Naive thymus-derived CD8-positive, alpha-beta T cell (primary cell): ENCODE measurements at regions not wholly inside any gene's neighbourhood (a gene's known extent, or its start where the extent isn't known, plus 50 kb on each side); places are given as distances from the start of the nearest gene placed in this dataset.

Experiments used
- ATAC-seq, 2 donors: fragments of 150-1000 bp; cut with Tn5 transposase in 1 of 2; sonication (Bioruptor Pico), chemical (Tn5 transposase) in 1 of 2; 1 replicate in 1 of 2; 2 replicates in 1 of 2; pipeline ENCODE4 v1.10.0; 2021; ENCODE audit warnings: mild to moderate bottlenecking in 2 of 2, moderate library complexity in 2 of 2
- POLR2A ChIA-PET: fragments of 350-600 bp; sonication (Branson Sonifier 250); formaldehyde crosslinking; loops from one replicate; lab custom pipeline; 2021; ENCODE audit warnings: antibody characterized with exemption; lab: Charles Lee
- DNase-seq, 10 donors: peaks; one replicate each; pipeline versions ENCODE4 v3.0.0 to v3.0.0-alpha.2; 2020 to 2022
- H3K27ac Mint-ChIP-seq, 10 donors: one replicate each; pipeline ENCODE4 v1.8.0; 2020 to 2022; ENCODE audit warnings: mild to moderate bottlenecking in 10 of 10, mixed read lengths in 10 of 10, moderate library complexity in 4 of 10, inconsistent platforms in 1 of 10
- H3K27me3 Mint-ChIP-seq, 5 donors: one replicate each; pipeline ENCODE4 v1.8.0; 2021 to 2022; ENCODE audit warnings: mixed read lengths in 5 of 5
- H3K36me3 Mint-ChIP-seq, 3 donors: one replicate each; pipeline ENCODE4 v1.8.0; 2020 to 2022; ENCODE audit warnings: mixed read lengths in 3 of 3, mild to moderate bottlenecking in 2 of 3, inconsistent platforms in 1 of 3
- H3K4me1 Mint-ChIP-seq, 4 donors: one replicate each; pipeline ENCODE4 v1.8.0; 2021 to 2022; ENCODE audit warnings: mixed read lengths in 4 of 4
- H3K4me3 Mint-ChIP-seq, 10 donors: one replicate each; pipeline ENCODE4 v1.8.0; 2020 to 2022; ENCODE audit warnings: mild to moderate bottlenecking in 10 of 10, mixed read lengths in 10 of 10, moderate library complexity in 6 of 10, inconsistent platforms in 1 of 10
- H3K9me3 Mint-ChIP-seq, 9 donors: one replicate each; pipeline ENCODE4 v1.8.0; 2020 to 2022; ENCODE audit warnings: mixed read lengths in 9 of 9, mild to moderate bottlenecking in 3 of 9, inconsistent platforms in 1 of 9, moderate library complexity in 1 of 9

DNA sequence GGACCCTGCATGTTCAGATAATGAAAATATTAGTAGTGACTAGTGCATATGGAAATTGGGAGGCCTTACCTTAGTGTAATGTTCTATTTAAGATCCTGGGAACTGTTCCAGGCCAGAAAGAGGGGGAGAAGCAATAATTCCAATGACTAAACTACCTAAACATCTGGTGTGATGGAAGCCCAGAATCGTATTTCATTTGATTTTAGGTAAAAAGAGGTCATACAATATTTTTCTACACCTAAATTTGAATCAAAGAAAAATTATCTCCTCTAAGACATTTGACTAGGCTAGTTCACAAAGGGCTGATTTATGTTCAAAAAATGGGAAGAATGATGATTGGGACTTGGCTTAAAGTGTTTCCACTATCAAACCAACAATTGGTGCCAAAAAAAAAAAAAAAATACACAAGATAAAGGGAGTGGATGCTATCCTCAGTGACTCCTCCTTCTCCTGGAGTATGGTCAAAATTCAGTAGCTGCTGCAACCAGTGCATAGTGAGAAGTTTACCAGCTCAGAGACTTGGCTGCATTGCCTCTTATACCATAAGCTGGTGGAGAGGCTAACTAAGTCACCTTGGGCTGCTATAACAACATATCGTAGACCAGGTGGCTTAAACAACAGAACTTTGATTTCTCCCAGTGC, 1038.3 kb upstream of the ACVR2A start:
- POLR2A ChIA-PET: no interaction called here
- H3K4me3 Mint-ChIP-seq: no peak overlapping the region
- no peaks in the 10 kb centered on the region for H3K4me1 Mint-ChIP-seq
- peaks cover 0 to 9% (median 0%) of the 10 kb centered on the region in 5 donors for H3K27me3 Mint-ChIP-seq
- peaks cover 0 to 35% (median 4%) of the 10 kb centered on the region in 9 donors for H3K9me3 Mint-ChIP-seq
- ATAC-seq (no peak), DNase-seq (no peak)
- H3K36me3 Mint-ChIP-seq: no peaks in the 10 kb centered on the region
- H3K27ac Mint-ChIP-seq: no peak overlapping the region

DNA sequence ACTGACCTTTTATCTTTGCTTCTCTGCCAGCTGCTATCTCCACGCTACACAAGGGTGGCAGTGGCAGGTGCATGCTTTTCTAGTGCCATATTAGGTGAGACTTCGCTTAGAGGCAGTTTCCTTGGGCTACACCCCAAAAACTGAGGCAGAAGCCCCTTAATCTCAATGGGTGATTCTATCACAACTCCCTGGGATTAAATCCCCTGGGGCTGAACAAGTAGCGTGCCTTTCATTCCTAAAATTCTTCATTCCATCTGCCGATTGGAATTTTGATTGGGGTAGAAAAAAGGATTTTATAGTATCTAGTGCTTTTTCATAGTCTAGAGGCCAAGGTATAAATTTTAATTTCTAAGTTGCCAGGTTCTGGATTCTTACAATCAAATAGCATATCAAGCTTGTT, 1040.5 kb upstream of the ACVR2A start:
- Mint-ChIP-seq H3K27ac (no peak overlapping the region), H3K27me3 (peaks cover 0 to 8% (median 0%) of the 10 kb centered on the region in 5 donors), H3K4me3 (no peak overlapping the region), H3K36me3 (no peaks in the 10 kb centered on the region), H3K4me1 (no peaks in the 10 kb centered on the region), H3K9me3 (peaks cover 0 to 21% (median 2%) of the 10 kb centered on the region in 9 donors)
- ATAC-seq (no peak), DNase-seq (no peak)
- POLR2A ChIA-PET: no interaction called here

DNA sequence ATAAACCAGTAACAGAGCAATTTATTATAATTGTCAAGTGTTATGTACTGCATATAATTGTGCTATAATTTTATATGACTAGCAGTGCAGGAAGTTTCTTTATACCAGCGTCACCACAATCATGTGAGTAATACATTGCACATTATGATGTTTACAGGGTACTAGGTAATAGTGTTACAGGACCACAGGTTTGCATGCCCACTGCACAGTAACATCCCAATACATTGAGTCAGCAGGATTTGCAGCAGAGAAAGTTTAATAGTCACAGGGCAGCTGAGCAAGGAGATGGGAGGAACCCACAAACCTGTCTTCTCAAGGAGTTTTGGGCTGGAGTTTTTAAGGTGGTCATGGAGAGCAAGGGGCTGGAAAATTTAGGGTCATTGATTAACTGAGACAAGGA, 1042.9 kb upstream of the ACVR2A start:
- H3K27ac Mint-ChIP-seq: no peak overlapping the region
- DNase-seq (no peak), ATAC-seq (no peak)
- H3K27me3 Mint-ChIP-seq: no peaks in the 10 kb centered on the region
- H3K4me3 Mint-ChIP-seq: no peak overlapping the region
- H3K9me3 Mint-ChIP-seq: peaks cover 0 to 15% (median 0%) of the 10 kb centered on the region in 9 donors
- H3K4me1 Mint-ChIP-seq: no peaks in the 10 kb centered on the region
- H3K36me3 Mint-ChIP-seq: no peaks in the 10 kb centered on the region
- POLR2A ChIA-PET: no interaction called here

DNA sequence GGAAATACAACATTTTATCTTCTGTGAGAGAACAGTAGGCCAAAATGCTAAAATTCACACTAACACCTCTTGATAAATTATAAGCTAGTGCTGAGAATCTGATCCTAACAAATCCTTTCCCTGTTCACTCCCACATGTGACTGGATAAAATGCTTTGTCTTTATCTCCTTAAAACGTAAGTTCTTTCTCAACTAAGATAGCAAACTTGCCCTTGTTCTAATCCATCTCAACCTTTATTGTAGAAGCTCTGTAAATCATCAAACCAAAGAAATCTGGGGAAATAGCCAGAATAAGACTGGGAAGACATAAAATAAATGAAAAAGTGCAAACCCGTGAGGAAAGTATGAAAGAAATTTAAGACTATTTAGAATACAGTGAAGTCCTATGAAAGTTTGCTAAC, 1058.4 kb upstream of the ACVR2A start:
- peaks cover 1 to 29% (median 8%) of the 10 kb centered on the region in 9 donors for H3K9me3 Mint-ChIP-seq
- DNase-seq (no peak), ATAC-seq (no peak)
- POLR2A ChIA-PET: no interaction called here
- no peak overlapping the region for H3K4me3 Mint-ChIP-seq
- no peak overlapping the region for H3K27ac Mint-ChIP-seq
- peaks cover 0 to 4% (median 0%) of the 10 kb centered on the region in 3 donors for H3K36me3 Mint-ChIP-seq
- H3K4me1 Mint-ChIP-seq: peaks cover 0 to 1% (median 0%) of the 10 kb centered on the region in 4 donors
- H3K27me3 Mint-ChIP-seq: peaks cover 0 to 5% (median 0%) of the 10 kb centered on the region in 5 donors

DNA sequence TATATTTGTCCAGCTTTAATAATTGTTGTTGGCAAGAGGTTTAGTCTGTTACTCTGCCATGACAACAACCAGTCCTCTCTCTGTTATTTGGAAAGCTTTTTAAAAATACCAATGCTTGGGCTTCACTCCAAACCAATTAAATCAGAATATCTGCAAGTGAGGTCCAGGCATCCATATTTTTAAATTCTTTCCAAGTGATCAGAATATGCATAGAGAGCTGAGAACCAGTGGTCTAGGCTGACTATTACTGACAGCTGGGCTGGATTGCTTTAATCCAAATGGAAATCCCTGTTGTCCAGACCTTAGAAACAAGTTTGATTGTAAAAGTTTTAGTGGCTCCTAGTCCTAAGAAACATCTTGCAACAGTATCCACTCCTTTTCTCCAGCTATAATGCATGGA, 1059.7 kb upstream of the ACVR2A start:
- Mint-ChIP-seq H3K27me3 (peaks cover 0 to 5% (median 0%) of the 10 kb centered on the region in 5 donors), H3K36me3 (peaks cover 0 to 4% (median 0%) of the 10 kb centered on the region in 3 donors), H3K27ac (no peak overlapping the region), H3K4me3 (no peak overlapping the region), H3K4me1 (peaks cover 0 to 1% (median 0%) of the 10 kb centered on the region in 4 donors), H3K9me3 (peaks cover 0 to 29% (median 8%) of the 10 kb centered on the region in 9 donors)
- POLR2A ChIA-PET: no interaction called here
- DNase-seq (no peak), ATAC-seq (no peak)

DNA sequence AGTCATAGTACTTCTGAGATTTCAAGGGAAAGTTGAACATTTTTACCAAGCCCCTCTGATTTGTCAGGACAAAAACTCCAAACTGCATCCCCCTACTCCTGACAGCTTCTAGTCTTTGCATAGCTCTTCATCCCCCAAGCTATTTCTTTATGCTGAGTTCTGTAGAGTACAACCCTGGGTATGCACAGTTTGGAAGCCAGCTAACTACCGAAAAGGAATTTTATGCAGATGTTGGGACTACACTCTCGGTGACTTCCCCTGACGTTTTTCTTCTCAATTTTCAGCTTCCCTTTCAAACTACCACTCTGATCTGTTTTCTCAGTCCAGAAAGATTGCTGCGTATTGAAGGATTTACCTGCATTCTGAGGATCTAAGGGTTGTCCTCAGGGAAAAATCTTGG, 1060.2 kb upstream of the ACVR2A start:
- POLR2A ChIA-PET: no interaction called here
- no peak for ATAC-seq
- no peak overlapping the region for H3K4me3 Mint-ChIP-seq

DNA sequence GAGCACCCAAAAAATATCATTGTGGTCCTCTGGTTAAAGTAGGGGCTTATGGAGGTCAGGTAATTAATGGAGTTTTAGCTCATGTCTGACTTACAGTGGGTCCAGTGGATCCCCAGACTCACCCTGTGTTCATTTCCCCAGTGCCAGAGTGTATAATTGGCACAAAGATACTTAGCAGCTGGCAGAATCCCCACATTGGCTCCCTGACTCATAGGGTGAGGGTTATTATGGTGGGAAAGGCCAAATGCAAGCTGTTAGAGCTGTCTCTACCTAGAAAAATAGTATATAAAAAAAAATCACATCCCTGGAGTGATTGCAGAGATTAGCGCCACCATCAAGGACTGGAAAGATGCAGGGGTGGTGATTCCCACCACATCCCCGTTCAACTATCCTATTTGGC, 1067.6 kb upstream of the ACVR2A start:
- no peak overlapping the region for H3K27ac Mint-ChIP-seq
- no peaks in the 10 kb centered on the region for H3K4me1 Mint-ChIP-seq
- H3K27me3 Mint-ChIP-seq: no peaks in the 10 kb centered on the region
- H3K9me3 Mint-ChIP-seq: peaks cover 0 to 21% (median 0%) of the 10 kb centered on the region in 9 donors
- ATAC-seq: no peak
- no peak for DNase-seq
- POLR2A ChIA-PET: no interaction called here
- no peaks in the 10 kb centered on the region for H3K36me3 Mint-ChIP-seq
- H3K4me3 Mint-ChIP-seq: no peak overlapping the region

More for the DNA sequence above, 1060.2 kb upstream of the ACVR2A start:
- Mint-ChIP-seq H3K27me3 (peaks cover 0 to 5% (median 0%) of the 10 kb centered on the region in 5 donors), H3K27ac (no peak overlapping the region), H3K36me3 (peaks cover 0 to 4% (median 0%) of the 10 kb centered on the region in 3 donors), H3K9me3 (peaks cover 0 to 27% (median 8%) of the 10 kb centered on the region in 9 donors), H3K4me1 (peaks cover 0 to 1% (median 0%) of the 10 kb centered on the region in 4 donors)
- DNase-seq: no peak

DNA sequence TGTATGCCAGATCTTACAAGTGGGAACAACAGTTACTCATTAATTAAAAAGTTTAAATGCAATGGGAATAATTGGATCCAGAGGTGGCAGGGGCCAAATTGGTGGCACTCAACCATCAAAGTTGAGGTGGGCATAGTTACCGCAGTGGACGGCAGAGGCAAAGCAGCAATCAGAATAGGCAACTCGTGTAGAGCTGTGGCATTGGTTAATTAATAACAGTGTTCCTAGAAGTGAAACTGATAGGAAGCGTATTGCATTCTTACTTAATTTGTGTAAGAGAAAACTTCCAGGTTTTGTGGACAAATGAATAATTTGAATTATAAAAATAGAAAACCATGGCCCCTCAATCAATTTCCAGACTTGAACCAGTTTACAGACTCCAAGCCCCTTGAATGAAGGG, 1068.2 kb upstream of the ACVR2A start:
- POLR2A ChIA-PET: no interaction called here
- Mint-ChIP-seq H3K36me3 (no peaks in the 10 kb centered on the region), H3K9me3 (peaks cover 0 to 17% (median 0%) of the 10 kb centered on the region in 9 donors), H3K27me3 (no peaks in the 10 kb centered on the region), H3K27ac (no peak overlapping the region), H3K4me3 (no peak overlapping the region), H3K4me1 (no peaks in the 10 kb centered on the region)
- ATAC-seq: no peak
- no peak for DNase-seq

DNA sequence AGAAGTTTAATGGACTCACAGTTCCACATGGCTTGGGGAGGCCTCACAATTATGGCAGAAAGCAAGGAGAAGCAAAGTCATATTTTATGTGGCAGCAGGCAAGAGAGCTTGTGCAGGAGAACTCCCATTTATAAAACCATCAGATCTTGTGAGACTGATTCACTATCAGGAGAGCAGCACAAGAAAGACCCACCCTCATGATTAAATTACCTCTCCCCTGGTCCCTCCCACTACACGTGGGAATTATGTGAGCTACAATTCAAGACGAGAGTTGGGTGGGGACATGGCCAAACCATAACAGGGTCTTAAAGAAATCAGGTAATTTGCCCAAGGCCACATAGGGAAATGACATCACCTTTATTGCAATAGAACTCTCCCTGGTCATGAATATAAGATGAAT, 1073.3 kb upstream of the ACVR2A start:
- H3K4me3 Mint-ChIP-seq: no peak overlapping the region
- ATAC-seq (no peak), DNase-seq (no peak)
- no peak overlapping the region for H3K27ac Mint-ChIP-seq
- H3K4me1 Mint-ChIP-seq: no peaks in the 10 kb centered on the region
- peaks cover 0 to 7% (median 0%) of the 10 kb centered on the region in 9 donors for H3K9me3 Mint-ChIP-seq
- POLR2A ChIA-PET: no interaction called here
- no peaks in the 10 kb centered on the region for H3K27me3 Mint-ChIP-seq
- H3K36me3 Mint-ChIP-seq: no peaks in the 10 kb centered on the region

DNA sequence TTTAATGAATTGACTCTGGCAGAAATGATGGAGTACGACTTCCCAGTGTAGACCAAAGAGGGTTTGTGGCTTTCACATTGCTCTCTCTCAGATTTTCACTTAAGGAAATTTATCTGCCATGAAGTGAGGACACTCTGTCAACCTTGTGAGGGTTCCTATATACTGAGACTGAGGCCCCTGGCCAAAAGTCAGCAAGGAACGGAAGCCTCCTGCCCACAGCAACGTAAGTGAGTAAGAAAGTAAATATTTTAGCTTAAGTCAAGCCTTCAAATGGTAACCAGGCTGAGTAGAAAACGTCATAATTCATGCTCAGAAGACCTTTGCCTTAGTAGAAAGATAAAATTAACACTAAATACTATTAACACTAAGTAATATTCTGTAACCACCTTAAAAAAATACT, 1080.5 kb upstream of the ACVR2A start:
- ATAC-seq (no peak), DNase-seq (no peak)
- H3K4me1 Mint-ChIP-seq: no peaks in the 10 kb centered on the region
- peaks cover 1 to 11% (median 4%) of the 10 kb centered on the region in 9 donors for H3K9me3 Mint-ChIP-seq
- POLR2A ChIA-PET: no interaction called here
- no peaks in the 10 kb centered on the region for H3K36me3 Mint-ChIP-seq
- H3K27ac Mint-ChIP-seq: no peak overlapping the region
- H3K27me3 Mint-ChIP-seq: no peaks in the 10 kb centered on the region
- no peak overlapping the region for H3K4me3 Mint-ChIP-seq

DNA sequence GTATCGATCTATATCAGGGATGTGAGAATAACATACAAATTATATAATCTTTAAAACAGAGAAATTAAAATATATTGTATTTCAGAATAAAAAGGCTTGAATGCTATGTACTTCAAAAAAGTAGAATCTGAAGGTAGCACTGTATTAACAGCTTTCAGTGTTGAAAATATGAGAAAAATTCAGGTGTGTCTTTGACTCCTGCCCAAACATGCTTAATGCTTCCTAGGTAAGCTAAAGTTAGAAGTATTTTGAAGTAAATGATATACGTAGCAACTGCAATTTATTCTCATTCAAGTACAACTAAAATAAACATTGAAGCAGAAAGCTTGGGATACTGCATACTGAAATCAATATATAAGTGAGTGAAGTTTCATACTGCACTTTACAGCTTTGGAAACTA, 1082.0 kb upstream of the ACVR2A start:
- no peaks in the 10 kb centered on the region for H3K4me1 Mint-ChIP-seq
- no peak overlapping the region for H3K4me3 Mint-ChIP-seq
- DNase-seq (no peak), ATAC-seq (no peak)
- POLR2A ChIA-PET: no interaction called here
- no peaks in the 10 kb centered on the region for H3K36me3 Mint-ChIP-seq
- H3K27ac Mint-ChIP-seq: no peak overlapping the region
- H3K27me3 Mint-ChIP-seq: no peaks in the 10 kb centered on the region
- H3K9me3 Mint-ChIP-seq: peaks cover 0 to 11% (median 4%) of the 10 kb centered on the region in 9 donors

DNA sequence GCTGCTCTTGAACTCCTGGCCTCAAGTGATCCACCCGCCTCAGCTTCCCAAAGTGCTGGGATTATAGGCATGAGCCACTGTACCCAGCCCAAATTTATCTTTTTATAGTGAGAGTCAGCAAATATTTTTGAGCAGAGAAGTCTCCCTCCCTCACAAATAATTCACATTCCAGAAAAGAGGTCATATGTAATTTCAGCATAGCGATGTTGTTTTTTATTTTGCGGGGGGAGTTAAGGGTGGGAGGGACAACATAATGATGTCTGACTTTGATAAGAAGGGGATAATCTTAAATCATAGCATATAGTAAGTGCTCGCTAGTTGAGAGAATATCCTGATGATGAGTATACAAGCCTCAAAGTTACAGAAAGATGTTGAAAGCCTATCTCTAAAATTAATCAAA, 1090.2 kb upstream of the ACVR2A start:
- POLR2A ChIA-PET: no interaction called here
- H3K27ac Mint-ChIP-seq: no peak overlapping the region

DNA sequence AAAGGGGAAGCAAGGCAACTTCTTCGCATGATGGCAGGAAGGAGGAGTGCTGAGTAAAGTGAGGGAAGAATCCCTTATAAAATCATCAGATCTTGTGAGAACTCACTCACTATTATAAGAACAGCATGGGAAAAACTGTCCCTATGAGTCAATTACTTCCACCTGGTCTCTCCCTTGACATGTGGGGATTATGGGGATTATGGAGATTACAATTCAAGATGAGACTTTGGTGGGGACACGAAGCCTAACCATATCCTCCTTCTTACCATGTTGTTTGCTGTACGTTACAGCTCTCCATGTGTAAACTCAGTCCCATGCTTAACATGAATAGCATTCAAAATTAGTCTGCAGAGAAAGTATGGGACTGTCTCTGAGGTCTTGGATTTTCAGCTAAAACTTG, 1096.8 kb upstream of the ACVR2A start:
- Mint-ChIP-seq H3K4me1 (no peaks in the 10 kb centered on the region), H3K27ac (no peak overlapping the region), H3K27me3 (no peaks in the 10 kb centered on the region), H3K9me3 (peaks cover 0 to 4% (median 0%) of the 10 kb centered on the region in 9 donors), H3K4me3 (no peak overlapping the region), H3K36me3 (no peaks in the 10 kb centered on the region)
- no peak for DNase-seq
- POLR2A ChIA-PET: no interaction called here
- ATAC-seq: no peak

More for the DNA sequence above, 1090.2 kb upstream of the ACVR2A start:
- H3K9me3 Mint-ChIP-seq: peaks cover 0 to 8% (median 3%) of the 10 kb centered on the region in 9 donors
- no peaks in the 10 kb centered on the region for H3K36me3 Mint-ChIP-seq
- ATAC-seq: no peak
- no peak for DNase-seq
- H3K4me1 Mint-ChIP-seq: no peaks in the 10 kb centered on the region
- H3K27me3 Mint-ChIP-seq: no peaks in the 10 kb centered on the region
- no peak overlapping the region for H3K4me3 Mint-ChIP-seq

DNA sequence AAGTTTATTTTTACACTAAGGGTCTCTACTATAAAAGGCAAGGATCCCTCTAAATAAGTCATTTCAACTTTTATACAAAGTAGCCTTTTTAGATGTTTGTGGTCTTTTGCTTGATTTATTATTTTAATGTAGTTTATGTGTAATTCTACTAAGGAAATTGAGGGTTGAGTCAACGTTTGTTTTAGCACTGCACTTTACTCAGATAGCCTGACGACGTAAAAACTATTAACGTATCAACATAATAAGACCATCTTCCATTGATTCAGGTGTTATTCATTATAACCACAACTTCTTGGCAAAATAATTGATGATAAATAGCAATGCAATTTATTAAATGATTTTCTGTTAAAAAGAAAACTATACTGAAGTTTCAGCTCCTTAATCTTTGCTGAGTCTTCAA, 1103.6 kb upstream of the ACVR2A start:
- ATAC-seq: no peak
- no peak overlapping the region for H3K27ac Mint-ChIP-seq
- POLR2A ChIA-PET: no interaction called here

More for the DNA sequence above, 1103.6 kb upstream of the ACVR2A start:
- Mint-ChIP-seq H3K36me3 (no peaks in the 10 kb centered on the region), H3K4me1 (no peaks in the 10 kb centered on the region), H3K4me3 (no peak overlapping the region), H3K9me3 (no peaks in the 10 kb centered on the region), H3K27me3 (no peaks in the 10 kb centered on the region)
- DNase-seq: no peak
